GM10847 (cell line): ENCODE measurements at regions not wholly inside any gene's neighbourhood (a gene's known extent, or its start where the extent isn't known, plus 50 kb on each side); places are given as distances from the start of the nearest gene placed in this dataset.

Experiments
- POLR2A ChIP-seq: IDR thresholded peaks from 2 replicates; pipeline ENCODE4 v1.6.1; 2011; ENCODE audit not compliant: insufficient read length; ENCODE audit errors: extremely low read depth

DNA sequence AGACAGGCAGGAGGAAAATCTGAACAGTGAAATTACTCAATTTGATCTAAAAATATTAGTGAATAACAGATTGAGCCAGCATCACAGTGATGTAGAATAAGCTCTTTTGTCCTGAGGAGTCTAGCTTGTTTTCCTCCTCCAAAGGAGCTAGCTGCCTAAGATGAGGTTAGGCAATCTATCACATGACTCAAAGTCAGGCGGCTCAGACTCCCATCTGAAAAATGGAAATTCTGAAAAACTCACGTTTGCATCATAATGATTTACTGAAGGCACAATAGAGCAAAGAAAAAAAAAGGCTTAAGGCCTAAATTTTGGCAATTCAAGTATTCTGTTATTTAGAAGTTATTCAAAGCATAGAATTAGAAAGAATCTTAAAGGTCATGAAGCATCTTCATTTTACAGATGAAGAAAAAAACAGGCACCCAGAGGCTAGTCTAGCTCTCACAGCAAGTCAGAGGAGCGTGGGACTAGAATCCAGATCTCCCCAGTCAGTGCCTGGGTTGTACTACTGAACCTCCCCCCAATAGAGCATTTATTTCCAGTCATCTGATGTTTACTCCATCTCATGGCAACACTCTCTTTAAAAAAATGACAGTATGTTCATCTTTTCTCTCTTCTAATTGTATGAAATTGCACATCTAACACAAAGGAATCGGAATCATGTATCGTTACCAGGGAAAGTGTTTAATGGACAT is 62.5 kb upstream of the ATF3 start:
- no peak for TF ChIP-seq POLR2A

DNA sequence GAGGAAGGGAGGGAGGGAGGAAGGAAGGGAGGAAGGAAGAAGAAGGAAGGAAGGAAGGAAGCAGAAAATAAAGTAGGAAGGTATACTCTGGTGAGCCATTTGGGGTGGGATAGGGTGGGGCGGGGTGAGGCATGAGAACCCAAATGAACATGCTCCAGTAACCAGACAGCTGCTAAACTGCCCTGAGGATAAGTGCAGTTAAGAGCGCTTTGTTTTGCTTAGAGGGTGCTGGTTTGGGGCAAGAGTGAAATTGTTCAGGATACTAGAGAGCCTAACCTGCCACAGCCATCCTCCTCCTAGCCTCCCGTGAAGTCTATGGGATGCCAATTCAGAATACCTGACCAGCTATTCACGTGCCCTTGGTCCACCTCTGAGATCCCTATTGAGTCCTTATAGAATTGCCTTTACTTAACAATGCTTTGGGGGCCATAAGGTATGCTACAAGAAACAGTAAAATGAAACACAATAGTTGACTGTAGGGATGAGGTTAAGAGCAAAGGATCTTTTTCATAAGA is 59.0 kb upstream of the ATF3 start:
- TF ChIP-seq POLR2A: no peak

DNA sequence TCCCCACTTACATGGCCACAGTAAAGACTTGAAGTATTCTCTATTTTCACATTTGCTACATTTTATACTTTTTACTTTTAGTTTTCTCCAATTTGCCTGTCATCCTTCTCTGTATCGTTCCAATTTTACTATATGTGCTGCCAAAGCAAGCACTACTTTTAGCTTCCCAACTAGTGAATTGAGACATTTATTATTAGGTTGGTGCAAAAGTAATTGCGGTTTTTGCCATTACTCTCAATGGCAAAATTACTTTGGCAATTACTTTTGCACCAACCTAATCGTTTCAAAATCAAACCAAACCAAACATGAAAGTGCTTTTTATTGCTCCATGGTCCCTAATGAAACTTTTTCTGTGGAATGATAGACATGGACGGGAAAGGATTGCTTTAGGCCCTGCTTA is 56.6 kb upstream of the ATF3 start:
- TF ChIP-seq POLR2A: no peak

DNA sequence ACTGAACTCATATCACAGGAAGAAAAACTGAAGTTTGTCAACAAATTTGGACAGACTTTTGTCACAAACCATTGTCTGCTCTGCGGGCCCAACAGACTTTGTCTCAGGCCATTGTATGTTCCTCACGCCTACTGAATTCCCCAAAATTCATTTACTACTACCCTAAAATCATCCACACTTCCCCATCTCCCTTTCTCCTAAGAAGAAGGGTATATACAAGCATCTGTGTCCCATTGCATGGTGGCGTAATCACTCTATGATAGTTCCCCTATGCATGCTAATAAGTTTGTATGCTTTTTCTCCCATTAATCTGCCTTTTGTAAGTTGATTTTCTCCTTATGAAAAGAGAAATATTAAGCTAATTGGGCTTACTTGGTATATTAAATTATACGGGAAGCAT is 54.9 kb upstream of the ATF3 start:
- TF ChIP-seq POLR2A: no peak

GRCh38 chr1:212554401-212554800 is 54.2 kb upstream of the ATF3 start:
- no peak for TF ChIP-seq POLR2A

DNA sequence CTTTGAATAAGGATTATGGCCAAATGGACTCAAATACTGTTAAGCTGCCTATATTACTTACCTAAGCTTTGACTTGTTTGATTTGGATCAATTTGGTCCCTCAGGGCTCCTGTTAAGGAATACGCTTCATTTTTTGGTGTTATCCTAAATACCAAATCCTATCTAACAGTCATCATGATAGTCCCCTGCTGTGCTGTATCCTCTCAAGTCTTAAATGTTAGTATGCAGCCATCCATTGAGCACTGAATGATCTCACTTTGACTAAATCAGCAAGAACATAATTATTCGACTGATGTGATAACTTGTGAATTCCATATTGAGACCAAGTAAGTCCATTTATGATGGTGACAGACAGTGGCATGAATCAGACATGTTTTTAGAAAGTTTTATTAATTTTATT is 53.1 kb upstream of the ATF3 start:
- no peak for TF ChIP-seq POLR2A

GRCh38 chr1:212556822-212557549 is 51.6 kb upstream of the ATF3 start:
- TF ChIP-seq POLR2A: no peak

DNA sequence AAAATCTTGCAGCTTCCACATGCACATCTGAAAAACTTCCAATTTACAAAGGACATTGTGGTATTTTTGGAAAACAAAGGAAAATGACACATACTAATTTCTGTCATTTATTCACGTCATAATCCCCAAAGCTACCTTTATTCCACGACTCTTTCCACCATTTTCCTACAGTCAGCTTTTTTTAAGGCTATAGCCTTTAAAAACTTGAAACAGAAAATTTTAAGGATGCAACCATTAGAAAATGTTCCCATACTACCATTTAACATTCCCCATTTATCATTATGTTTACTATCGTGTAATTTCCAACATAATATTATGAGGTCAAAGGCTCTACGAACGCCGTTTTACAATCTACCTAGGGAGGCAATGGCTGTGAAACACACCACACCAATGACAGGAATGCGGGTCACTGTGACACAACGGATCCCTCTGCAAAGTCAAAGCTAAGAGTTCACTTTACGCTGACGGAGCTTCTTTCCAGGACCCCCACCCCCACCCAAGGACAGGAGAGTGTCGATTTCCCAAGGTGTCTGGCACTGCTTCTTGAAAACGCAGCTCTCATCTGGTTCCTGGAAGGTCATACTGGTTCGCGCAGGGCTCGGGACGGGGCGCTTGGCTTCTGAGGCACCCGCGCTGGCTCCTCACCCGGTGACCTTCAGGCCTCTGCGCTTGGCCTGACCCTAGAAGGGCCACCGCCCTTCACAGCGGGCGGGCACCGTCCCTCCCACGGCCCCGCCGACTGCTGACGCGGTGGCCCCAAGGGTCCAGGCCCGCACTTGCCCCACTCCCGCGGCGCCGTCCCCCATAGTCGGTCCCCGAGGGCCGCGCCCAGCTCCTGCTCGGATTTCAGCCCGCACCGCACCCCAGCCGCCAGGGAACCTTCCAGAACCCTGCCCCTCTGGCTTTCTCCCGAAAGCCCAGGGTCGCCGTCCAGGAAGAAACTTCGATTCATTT is 50.5 kb upstream of the ATF3 start:
- TF ChIP-seq POLR2A: no peak

DNA sequence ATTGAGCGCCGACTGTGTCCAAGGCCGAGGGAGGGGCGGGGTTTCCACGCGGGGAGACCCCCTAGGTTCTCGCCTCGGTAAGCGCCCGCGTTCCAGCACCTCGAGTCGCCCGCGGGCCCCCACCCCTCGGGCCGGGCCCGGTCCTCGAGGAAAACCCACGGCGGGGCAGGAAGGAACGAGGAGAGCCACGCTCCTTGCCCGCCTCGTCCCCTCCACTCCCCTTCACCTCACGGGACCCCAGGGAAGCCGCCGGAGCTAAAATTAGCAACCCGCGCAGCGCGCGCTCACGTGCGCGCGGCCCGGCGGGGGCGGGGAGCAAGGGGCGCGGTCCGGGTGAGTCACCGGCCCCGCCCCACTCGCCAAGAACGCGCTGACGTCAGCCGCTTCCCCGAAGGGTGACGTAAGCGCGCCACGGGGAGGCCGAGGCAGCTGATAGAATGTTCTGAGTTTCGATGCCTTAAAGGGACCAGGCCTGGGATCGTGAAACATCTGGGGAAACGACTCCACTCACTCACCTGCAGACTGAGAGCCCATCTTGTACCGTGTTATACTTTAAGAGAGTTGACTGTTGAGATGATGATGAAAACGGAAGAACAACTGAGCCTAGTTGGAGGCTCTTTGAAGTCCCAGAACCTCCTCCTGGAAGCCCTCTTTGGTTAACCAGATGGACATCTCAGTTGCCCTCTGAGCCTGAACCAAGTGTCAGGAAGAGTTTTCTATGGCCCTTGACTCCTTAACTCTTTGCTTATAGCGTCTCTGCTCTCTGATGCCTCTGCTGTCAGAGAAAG is 49.7 kb upstream of the ATF3 start:
- peak; percentile 55 for TF ChIP-seq POLR2A
